HG02588 (cell line): ENCODE measurements at regions not wholly inside any gene's neighbourhood (a gene's known extent, or its start where the extent isn't known, plus 50 kb on each side); places are given as distances from the start of the nearest gene placed in this dataset.

Experiments used
- ATAC-seq: cut with Tn5 transposase; IDR thresholded peaks from one replicate; pipeline ENCODE4 v1.9.1; 2021; ENCODE audit warnings: mild to moderate bottlenecking, moderate library complexity; ENCODE audit not compliant: unreplicated experiment

DNA sequence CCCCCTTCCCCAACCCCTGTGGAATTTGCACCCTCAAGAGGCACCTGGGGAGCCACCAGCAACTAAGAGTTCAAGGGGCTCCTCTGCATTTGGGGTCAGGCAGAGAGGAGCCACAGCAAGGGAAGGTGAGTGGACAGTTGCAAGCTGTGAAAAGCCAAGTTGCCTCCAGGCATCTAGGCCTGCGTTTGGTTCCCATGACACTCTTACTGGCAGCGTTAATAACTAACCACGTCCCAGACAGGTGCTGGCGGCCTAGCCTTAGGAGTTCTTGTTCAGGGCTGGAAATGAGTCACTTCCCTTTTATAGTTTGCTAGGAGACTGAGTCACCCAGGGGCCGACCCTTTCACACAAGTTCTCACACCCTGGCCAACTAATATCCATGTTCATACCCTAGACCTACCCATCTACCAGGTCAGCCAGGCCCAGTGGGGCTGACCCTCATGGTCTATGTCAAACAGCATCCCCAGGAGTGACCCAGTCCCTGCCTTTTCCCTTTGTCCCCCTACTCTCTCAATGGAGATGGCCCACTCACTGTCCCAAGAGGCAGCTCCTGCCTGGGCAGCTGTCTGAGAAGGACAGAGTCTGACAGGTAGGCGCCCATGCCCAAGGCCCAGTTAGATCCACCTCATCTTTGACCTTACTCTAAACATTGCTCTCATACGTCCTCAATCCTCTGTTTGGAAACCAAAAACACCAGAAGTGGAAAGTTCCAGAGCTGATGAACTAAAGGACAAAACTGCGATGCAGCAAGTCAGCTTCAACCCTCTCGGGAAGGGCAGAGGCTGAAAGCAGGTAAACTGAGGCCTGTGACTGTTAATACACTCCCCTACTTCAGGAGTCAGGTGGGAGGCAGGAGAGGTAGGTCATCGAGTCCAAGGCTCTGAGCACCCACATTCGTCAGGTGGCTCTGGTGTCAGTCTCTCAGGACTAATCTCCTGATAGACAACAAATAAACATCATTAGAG is 300.6 kb downstream of the SOX9 start:
- ATAC-seq = peak; percentile 41

DNA sequence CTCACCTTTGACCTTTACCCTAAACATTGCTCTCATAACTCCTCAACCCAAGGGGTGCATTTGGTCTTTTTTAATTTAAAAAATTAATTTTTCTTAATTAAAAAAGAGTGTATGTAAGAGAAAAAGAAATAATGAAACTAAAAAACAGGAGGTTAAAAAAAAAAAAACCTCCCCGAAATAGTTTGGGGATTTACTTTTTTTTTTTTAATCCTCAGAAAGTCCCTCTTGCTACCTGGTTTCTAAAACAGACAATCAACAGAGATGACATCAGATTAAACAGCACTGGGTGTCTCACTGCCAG is 301.3 kb downstream of the SOX9 start:
- no peak for ATAC-seq

DNA sequence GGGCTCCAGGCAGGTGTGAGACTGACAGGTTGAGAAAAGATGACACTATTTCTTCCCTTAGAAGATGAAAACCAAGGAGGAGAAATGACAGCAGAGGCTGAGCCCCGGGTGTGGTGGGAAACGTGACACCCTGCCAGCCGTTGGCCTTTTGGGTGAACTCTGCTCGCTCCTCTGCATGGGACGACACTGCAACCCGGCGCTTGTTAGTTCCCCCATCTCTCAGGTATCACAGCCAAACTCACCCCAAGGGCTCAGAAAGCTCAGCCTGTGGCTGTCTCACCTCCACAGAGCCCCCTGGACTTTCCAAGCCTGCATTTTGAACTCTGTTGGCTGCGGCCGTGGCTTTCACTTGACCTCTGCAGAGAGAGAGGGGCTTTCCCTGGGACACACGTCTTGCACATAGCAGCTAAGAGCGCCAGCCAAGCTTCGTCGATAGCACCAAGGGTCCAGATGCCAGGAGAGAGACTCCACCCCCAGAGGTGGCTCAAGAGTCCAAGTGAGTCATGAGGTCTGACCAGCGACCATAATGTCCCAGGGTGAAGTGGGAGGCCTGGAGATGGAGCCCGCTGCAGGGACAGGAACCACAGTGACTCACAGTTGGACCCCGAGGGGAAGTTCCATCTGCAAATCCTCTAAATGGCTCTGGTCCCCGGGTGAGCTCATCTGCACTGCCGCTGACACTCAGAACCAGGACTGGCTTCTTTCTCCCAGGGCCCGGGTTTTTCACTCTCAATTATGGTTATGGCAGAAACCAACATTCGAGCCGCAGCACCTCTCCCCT is 301.9 kb downstream of the SOX9 start:
- ATAC-seq = peak; percentile 46

DNA sequence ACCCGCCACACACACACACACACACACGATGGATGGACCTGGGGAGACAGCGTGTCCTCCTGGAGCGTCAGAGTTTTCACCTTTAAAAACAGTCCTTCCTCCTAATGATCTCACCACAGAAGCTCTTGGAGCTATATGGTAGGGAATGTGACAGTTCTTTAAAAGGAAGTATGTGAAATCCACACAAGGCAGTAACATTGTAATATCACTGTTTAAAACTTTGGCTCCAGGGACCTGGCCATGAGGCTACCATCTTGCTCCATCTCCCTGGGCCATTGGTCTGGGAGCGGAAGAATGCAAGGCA is 302.4 kb downstream of the SOX9 start:
- ATAC-seq = no peak

DNA sequence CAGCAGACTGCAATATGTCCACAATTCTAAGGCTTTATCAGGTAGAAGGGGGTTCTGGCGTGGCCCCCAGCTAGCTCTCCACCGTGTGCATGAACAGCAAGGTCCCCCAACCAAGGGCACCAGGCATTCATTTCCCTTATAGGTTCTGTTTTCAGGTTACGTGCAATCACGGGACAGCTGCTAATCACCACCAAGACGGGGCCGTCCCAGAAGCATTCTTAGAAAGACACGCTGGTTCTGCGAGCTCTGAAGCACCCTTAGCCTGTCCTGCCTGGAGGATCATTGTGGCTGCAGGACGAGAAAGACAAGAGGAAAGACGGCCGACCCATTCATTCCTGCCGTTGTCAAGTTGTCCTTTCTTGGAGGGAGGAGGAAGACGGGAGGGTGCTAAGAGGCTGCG is 302.9 kb downstream of the SOX9 start:
- ATAC-seq = no peak

DNA sequence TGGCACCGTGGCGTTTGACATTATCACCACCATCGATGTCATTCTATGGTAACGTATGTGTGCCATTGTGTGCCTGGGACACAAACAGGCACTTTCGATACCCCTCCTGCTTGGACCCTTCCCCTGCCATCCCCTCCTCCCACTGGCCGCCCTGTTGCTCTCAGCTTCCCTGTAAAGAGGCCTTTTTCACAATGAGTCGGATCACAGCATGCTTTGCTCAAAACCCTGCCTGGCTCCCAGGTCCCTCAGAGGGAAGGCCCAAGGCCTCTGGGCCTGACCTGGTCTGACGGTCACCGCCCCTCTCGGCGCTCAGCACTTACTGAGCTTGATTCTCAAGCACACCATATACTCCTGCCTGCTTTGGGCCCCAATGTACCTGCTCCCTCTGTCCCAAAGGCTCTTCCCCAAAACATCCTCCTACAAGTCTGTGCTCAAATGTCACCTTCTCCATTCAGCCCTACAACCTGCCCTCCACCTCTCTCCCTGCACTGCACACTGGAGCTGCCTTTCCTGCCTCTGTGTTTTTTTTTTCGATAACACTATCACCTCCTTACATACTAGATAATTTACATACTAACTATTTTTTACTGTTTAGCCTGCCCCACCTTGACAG is 303.8 kb downstream of the SOX9 start:
- ATAC-seq = no peak

DNA sequence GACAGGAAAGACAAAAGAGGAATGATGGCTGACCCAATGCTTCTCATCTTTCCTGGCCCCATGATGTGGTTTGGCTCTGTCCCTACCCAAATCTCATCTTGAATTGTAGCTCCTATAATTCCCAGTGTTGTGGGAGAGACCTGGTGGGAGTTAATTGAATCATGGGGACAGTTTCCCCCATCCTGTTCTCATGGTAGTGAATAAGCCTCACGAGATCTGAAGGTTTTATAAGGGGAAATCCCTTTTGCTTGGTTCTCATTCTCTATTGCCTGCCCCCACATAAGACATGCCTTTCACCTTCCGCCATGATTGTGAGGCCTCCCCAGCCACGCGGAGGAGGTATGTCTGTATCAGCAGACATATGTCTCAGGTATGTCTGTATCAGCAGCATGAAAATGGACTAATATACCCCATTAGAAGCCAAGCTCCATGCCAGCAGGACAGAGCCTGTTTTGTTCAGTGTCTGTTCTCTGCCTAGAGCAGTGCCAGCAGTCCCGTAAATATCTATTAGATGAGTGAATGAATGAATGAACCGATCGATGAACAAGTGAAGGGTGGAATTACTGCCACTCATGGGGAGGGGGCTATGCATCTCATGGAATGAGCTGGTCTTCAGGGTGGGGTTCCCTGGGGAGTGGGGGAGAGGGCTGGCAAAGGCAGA is 304.4 kb downstream of the SOX9 start:
- no peak for ATAC-seq

DNA sequence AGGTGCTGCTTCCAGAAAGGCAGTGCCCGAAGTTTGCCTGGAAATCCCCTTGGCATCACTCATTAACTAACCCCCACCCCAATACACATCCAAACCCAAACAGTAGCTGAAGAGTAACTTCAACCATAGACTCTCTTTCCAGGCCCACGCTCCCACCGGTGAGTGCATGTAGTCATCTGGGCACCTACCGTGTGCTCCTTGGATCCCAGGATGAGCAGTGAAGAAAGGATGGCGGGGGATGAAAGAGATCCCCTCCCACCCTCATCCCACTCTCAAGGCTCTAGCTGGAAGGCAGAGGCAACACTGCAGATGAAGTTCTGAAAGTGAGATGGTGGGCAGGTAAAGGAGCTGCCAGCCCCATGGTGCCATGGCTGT is 305.0 kb downstream of the SOX9 start:
- ATAC-seq = no peak

DNA sequence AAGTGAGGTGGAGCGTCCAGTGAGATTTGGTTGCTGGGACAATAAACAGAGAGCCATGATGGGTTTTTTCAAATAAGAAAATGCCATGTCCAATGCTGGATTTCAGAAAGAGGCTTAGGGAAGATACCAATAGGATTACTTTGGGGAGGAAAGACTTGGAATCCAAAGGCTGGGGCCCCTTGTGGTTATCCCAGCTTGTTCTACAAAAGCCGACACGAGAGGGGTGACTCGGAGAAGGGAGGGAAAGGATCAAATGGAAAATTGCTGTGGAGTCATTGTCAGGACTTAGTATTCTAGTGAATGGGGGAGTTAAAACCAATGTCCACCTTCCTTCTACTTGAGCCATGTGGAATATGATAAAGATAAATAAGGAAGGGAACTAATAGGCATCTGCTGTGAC is 305.5 kb downstream of the SOX9 start:
- ATAC-seq = no peak

DNA sequence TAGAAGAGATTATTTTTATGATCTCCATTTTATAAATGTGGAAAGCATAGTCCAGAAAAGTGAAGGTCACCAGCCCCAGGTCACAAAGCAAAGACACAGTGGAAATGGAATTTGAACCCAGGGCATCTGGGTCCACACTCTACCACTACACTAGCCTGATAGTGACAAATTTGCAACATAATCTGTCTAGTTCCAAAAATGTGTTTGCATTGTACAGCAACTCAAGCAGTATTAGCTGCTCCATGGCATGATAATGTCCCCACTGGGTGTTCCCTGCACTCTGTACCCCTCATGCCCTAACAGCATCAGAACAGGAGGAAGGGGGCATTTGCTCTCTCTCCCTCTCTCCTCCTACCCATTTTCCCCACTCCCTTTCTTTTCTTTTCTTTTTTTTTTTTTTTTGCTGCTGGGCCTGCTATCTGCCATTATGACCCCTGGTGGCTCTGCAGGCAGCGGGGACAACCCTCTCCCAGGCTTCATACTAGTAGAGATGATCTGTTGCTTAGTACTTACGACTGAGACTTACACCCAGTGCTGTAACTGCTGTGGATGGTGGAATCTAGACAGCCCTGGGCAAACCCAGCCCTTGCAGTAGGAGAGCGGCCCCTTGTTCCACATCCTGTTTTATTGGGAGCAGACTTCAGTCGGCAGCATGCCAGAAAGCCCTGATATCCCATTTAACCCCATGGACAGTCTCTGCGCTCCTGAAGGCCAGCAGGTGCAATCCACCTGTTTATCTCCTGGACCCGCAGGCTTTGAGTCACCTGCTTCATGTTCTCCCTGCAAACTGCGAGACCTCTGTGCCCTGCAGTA is 306.3 kb downstream of the SOX9 start:
- no peak for ATAC-seq

DNA sequence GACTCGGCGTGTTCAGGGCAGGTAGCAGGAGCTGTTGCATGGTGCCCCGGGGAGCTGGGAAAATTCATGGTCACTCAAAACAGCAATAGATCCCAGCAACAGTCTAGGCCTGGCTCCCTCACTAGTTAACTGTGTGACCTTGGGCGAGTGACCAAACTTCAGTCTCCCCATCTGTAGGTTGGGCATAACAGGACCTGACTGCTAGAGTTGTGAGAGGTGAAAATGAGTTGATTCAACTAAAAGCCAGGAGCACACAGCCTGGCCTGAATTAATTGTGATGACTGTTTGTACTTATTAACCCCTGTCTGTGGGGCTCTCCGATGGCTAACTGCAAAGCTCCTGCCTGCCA is 306.9 kb downstream of the SOX9 start:
- ATAC-seq = no peak

DNA sequence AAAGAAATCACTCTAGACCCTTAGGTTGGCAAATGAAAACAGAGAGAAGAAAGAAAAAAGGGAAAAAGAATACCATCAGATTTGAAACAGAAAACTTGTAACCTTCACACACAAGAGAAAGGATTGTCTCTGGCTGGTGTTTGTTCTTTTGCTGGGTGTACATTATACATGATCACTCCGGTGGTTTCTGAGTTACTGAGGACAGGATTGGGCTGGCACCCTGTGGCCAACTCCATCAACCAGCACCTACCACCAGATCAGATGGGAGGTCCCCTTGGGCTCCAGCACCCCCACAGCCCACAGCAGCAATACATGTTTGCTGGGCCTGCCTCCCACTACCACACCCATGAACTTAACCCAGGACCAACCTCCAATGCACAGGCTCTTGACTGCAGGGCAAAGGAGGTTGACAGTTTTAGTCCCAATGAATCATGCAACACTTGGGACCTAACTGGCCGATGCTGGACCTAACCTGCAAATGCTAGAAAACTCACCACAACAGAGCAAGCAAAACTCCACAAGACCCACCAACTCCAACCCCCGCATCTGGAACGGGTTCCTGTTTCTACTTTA is 308.3 kb downstream of the SOX9 start:
- no peak for ATAC-seq

DNA sequence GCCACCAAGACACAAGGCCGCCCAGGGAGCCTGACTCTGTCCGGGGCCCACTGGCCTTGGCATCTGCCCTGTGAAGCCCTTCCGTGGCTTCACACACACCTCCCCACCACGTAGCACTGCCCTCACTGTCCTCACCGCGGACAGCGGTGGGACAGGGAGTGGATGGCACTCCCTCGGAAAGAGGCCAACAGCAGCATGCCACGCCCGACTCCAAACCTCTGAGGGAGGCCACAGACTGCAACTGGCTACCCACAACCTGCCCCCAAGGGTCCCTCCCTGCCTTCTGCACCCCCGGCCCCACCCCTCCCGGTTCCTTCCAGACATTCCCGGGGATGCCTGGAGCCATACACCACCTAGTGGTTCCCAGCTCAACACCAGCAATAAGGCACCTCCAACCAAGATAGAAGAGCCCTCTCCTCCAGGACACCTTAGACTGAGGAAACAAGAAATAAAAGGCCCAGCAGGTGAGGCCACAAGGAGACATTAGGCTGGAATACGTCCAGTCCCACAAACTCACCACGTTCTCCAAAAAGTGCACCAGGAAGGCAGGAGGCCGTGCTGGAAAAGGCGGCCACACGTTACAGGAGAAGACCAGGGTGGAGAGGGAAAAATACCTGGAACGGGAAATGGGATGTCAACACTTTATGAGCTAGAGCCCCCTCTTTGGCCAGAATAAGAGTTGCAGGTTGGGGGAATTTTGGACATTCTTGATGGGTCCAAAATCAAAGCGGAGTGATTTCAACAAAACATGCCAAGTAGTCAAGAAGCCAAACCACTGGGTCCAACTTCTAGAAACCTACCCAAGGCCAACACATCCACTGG is 310.0 kb downstream of the SOX9 start:
- ATAC-seq = no peak

DNA sequence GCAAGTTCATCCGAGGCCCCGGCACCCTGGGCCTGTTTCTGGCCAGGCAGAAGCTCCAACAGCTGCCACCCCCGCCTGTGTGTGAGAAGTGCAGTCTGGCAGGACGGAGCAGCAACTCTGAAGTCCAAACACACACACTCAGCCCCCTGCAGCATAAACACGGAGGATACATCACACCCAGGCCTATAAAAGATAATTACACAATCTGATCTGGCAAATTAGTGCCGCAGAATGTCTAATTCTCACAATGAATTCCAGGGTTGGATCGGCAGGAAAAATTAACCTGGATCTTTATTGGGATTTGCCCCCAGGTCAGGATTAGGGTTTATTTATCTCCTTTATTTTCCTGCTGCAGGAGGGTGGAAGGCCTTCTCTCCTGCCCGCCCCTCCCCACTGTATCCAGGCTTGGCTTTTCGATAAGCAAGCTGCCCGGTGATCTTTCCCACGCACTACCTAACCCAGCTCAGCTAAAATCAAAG is 311.4 kb downstream of the SOX9 start:
- no peak for ATAC-seq

DNA sequence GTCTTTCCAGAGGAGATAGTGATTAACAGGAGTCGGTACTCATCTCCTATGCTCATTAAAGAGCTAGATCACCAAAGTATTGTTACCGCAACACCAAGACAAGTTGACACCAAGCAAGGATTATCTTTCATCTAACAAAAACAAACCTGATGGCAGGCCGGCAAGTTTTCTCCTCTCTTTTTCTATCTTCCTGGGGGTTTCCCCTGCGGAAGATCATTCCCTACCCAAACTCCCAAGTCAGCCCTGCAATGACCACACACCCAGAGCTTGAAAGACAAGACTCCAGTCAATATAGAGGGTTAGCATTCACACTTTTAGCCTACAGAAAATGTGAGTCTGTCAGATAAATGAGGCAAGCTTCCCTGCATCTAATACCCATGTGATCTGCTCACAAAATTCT is 312.1 kb downstream of the SOX9 start:
- no peak for ATAC-seq

DNA sequence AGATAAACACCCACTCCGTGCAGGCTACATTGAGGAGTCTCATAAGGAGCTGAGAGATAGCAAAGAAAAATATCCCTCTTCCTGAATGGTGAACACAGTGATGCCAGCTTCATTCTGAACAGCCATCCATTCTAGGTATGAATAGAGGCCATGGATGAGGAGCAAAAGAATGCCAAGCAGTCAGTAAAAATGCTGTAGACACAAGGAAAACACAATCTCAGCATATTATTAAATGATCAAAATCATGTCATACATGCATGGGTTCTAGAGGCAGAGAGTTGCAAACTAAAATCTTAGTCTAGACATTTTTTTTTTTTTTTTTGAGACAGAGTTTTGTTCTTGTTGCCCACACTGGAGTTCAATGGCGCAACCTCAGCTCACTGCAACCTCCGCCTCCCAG is 313.0 kb downstream of the SOX9 start:
- ATAC-seq = no peak

DNA sequence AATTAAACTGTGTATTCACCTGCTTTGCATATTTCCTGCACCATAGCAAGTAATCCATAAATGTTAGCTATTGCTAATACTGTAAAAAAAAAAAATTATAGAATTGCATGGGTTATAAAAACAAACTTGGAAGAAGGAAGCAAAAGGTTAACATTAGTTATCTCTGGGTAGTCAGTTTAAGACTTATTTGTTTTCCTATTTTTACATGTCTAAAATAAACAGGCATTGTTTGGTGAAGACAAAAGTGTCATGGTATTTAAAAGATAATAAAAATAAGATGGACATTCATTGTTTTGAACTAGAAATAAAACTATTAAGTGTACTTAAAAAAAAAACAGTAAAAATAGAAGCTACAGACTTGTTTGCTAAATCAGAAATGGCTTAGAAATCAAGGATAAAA is 313.8 kb downstream of the SOX9 start:
- ATAC-seq = no peak

DNA sequence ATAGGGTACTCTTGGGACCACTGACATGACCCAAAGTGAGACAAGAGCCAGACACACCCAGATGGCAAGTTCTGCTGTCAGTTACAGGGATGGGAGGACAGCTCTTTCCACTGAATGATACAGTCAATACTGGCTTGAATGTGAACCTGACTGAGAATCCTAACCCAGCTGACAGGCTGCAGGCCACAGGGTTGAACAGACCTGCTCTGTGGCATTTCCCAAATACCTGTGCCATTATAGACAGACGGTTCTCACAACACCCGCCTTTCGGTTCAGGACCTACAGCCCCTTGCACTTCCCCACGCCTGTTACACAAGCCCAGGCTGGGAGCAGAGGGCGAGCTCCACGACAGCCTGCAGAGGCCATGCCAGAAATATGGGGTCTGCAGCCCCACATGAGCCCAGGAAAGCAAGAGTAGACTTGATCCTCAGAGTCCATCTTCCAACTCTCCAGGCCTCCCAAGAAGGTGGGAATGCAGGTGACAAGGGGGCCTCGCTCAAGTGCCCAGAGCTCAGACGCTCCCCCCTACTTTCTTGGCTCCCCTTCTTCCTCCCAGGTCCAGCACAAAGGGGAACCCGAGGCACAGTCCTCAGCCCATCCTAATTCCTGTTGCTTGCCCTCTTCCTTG is 314.3 kb downstream of the SOX9 start:
- no peak for ATAC-seq

DNA sequence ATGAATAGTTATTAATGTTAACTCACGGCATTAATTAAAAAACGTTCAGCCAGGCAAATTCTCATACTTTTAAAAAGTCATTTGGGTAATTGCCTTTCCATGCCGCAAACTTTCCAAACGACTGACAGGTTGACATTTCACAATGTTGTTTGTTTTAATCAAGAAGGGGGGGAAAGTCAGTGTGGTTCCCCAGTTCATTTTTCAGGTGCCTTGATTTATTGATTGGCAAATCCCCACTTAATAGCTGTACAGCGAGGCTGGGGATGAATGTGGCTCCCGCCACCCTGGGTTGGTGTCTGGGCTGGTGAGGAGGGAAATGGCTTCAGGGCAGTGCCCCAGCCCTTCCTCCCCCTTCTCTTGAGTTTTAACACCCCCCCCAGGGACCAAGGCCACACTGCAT is 318.0 kb downstream of the SOX9 start:
- ATAC-seq = no peak
